SH-SY5Y (cell line): ENCODE measurements at regions not wholly inside any gene's neighbourhood (a gene's known extent, or its start where the extent isn't known, plus 50 kb on each side); places are given as distances from the start of the nearest gene placed in this dataset.

Source experiments
- GATA2 ChIP-seq: IDR thresholded peaks from 2 replicates; pipeline ENCODE4 v1.6.1; 2011; ENCODE audit warnings: mild to moderate bottlenecking, low read depth, low read length
- GATA3 ChIP-seq: IDR thresholded peaks from 2 replicates; pipeline ENCODE4 v1.6.1; 2011; ENCODE audit warnings: low read depth, mild to moderate bottlenecking, low read length, moderate library complexity

DNA sequence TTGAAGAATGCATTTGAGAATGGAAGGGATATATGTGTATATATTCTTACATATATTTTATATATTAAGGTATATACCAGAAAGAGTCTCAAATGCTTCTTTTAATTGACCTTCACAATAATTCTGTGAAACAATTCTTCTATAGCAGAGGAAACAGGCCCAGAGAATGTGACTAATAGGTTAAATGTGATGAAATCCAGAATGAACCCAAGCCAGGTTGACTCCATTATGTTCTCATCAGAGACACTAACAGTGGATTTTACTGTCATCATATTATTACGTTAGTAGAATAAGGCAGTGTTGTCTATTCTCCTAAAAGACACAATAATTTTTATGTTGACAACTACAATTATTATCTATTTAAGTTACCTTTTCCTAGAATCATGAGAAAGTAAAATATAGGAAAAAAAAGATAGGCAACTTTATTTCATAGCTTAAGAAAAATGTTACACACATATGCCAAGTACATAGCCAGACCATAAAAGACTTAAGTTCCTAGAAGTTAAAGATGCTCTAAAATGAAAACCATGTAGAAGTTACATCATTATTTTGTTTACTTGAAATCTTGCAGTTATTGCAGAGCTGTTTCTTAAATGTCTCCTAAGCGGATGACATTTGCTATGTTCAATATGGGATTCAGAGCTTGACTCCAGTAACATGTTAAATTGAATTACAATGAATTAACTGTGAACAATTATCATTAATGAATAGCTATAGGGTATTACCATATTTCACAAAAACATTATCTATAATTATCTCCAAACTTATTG, 56.2 kb upstream of the ANKRD50 start:
- TF ChIP-seq GATA2, result no peak
- no peak for TF ChIP-seq GATA3
